ENCODE measurements at regions not wholly inside any gene's neighbourhood (a gene's known extent, or its start where the extent isn't known, plus 50 kb on each side); places are given as distances from the start of the nearest gene placed in this dataset.
"Not testable (repeated sequence)": the region's sequence is repeated elsewhere in the genome, so short reads cannot be mapped to it uniquely, and the experiment has no call there.

DNA sequence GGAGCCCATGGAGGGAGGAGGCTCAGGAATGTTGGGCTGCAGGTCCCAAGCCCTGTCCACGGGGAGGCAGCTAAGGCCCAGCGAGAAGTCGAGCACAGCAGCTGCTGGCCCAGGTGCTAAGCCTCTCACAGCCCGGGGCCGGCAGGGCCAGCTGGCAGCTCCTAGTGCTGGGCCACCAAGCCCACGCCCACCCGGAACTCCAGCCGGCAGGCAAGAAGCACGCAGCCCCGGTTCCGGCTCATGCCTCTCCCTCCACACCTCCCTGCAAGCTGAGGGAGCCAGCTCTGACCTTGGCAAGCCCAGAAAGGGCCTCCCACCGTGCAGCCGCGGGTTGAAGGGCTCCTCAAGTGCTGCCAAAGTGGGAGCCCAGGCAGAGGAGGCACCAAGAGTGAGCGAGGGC lies 121.3 kb upstream of the HMX1 start:
- not testable (repeated sequence) for TF ChIP-seq CTCF (conservative IDR thresholded peaks at IDR 0.05; ENCODE audit: low read depth in 2 of 2); POLR2AphosphoS5 (IDR thresholded peaks at IDR 0.05; ENCODE audit: low read depth); REST (IDR thresholded peaks at IDR 0.05; ENCODE audit: unreplicated experiment); JUNB (IDR thresholded peaks at IDR 0.05; ENCODE audit: unreplicated experiment); EZH2phosphoT487 (IDR thresholded peaks at IDR 0.05; ENCODE audit: unreplicated experiment); ZNF114 (CRISPR knock-in tag; IDR thresholded peaks at IDR 0.05); ETS1 (IDR thresholded peaks at IDR 0.05)
